Superior temporal gyrus (tissue), 1 donor: ENCODE measurements at regions not wholly inside any gene's neighbourhood (a gene's known extent, or its start where the extent isn't known, plus 50 kb on each side); places are given as distances from the start of the nearest gene placed in this dataset.

Source experiments
- DNase-seq: peaks from one replicate; pipeline ENCODE4 v3.0.0-alpha.2; 2016; ENCODE audit errors: extremely low spot score

GRCh38 chr6:148242180-148242579, 100.5 kb upstream of the SASH1 start:
- DNase-seq = no peak

DNA sequence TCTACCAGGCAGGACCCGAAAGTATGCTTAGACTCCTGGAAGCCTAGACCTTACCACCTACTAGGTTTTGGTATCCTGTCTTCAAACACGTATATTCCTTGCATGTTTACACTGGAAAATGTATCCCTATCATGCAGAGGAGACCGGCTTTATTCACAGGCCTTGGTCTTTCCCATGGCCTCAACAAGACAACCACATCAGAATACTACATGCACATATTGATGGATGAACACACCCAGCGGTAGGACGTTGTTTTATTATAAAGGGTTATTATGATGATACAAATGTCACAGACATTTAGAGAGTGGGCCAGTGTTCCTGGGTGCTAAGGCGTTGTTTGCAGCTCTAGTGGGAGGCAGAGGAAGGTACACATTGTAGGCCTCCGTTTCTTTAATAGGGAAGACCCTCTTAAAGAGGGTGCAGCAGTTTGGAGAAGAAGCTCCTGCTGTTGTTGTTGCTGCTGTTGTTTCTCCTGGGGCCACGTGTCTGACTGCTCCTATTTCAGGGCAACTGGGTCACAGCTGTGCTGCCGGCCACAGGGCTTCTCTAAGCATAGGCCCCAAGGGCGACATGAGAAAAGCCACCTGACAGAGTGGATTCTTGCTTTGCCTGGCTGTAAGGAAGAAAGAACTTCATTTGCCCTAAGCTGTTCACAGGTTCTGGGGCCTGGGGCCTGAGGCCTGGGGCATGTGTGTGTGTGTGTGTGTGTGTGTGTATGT, 98.3 kb upstream of the SASH1 start:
- no peak for DNase-seq

- no peak for DNase-seq
These were observed 95.1 kb upstream of the SASH1 start for GRCh38 chr6:148247386-148248063.

- DNase-seq = no peak
These were observed 93.5 kb upstream of the SASH1 start for GRCh38 chr6:148249160-148249559.

- DNase-seq = no peak
These were observed 92.8 kb upstream of the SASH1 start for GRCh38 chr6:148249679-148250375.

DNA sequence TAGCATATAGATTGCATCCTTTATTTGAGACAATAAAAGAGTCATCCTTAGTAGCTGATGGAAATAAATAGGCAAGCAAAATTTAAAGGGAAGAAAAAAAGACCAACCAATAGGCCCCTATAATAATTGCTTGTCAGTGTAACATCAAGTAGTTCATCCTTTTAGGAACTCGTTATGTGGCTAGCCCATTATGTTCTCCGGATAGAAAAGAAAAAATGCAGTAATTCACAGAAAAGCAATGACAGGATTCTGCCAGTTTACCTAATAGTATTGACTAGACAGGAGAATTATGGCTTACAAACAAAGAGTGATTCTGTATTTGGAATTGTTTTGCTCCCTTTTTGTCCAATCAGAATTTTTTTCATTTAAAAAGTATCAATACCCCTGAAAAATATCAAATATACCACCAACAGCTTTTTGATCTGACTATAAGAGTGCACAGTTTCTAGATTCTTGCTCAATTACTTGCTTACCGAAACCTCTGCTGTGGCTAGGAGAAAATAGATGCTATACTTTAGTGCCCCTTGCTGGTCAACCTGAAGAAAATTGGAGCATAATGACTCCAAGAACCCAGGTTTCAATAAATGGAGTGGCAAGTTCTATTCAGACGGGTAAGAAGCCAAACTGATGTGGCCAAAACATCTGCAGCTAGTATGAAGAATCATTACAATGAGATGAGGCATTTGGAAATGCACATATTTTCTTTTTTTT, 91.5 kb upstream of the SASH1 start:
- peak; percentile 75 for DNase-seq

DNA sequence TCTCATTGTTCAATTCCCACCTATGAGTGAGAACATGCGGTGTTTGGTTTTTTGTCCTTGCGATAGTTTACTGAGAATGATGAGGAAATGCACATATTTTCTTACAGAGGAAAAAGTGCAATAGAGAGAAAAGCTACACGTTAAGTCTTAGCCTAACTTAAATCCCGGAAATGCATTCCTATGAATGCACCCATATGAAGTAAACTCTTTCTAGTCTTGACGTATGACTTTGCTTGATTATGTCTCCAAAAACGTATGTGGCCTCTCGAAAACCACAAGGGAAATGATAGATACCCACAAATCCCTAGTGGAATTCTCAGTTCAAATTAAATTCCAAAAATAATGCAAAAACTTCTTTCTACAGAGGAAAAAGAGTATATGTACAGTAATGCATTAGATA, 90.7 kb upstream of the SASH1 start:
- DNase-seq = no peak

GRCh38 chr6:148257810-148258209, 84.8 kb upstream of the SASH1 start:
- DNase-seq = no peak

DNA sequence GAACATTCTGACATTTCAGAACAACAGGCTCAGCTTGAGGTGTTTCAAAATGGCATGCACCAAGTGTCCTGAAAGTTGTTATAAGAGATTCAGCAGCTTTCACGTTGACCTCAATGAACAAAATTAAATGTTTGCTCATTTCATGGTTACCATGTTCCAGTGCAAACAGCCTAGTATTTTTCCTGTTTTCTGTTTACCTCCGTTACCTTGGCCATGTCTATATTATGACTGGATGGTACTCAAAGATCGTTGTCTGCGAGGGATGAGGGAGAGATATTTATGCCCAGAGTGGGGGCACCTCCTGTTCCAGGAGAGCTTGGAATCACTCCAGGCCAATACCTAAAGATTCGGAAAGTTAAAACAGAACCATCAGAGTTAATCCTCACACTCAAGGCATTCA, 83.8 kb upstream of the SASH1 start:
- DNase-seq = no peak

DNA sequence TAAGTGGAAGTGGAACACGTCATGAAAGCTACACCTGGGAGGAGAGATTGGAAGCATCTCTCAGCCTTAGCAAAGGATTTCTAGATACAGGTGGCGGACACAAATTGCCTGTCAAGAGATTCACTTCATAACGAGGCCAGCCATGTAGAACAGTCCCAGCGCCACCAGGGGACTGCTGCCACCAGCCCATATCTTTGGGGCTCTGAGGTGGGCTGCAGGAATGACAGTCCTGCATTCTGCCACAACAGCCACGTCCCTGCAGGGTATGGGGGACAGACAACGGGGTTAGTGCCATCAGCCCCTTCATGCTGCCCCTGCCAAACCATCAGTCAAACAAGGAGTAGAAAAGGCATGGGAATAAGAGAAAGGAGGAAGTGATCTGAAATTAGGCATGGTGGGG, 81.2 kb upstream of the SASH1 start:
- DNase-seq = no peak

DNA sequence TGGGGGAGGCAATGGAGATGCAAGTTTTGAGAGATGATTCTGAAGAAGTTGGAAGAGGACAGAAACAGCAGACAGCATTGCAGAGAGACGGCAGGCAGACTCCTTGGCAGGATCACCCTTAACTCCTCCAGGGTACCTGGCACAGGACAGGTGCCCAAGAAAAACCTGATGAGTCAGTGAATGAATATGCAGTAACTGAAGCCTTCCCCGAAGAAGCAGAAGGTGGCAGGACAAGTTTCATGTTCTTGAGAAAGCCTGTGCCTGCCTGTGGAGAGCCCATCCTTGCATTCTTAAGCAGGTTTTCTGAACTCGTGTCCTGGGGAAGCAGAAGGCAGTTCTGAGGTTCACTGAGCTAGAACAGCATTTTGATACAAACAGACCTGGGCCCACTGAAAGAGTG, 79.6 kb upstream of the SASH1 start:
- no peak for DNase-seq

DNA sequence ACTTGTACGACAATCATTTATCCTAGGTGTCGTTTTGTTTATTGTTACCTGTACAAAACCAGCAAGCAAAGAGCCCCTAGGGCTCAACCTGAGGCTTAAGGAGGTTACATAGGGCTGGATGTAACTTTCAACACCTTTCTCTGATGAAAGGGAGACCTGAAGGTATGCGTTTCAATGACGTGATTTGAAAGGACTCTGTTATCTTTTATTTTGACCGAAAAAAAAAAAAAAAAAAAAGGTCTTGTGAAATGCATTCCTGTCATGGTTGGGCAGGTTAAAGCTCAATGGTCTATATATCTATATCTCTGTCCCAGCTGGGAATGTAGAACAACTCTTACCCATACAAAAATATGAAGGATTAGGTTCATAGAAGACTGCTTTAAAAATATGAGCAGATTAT, 78.7 kb upstream of the SASH1 start:
- DNase-seq = no peak

- DNase-seq = no peak
These were observed 77.6 kb upstream of the SASH1 start for GRCh38 chr6:148265054-148265453.

GRCh38 chr6:148269386-148269785, 73.3 kb upstream of the SASH1 start:
- DNase-seq = no peak

DNA sequence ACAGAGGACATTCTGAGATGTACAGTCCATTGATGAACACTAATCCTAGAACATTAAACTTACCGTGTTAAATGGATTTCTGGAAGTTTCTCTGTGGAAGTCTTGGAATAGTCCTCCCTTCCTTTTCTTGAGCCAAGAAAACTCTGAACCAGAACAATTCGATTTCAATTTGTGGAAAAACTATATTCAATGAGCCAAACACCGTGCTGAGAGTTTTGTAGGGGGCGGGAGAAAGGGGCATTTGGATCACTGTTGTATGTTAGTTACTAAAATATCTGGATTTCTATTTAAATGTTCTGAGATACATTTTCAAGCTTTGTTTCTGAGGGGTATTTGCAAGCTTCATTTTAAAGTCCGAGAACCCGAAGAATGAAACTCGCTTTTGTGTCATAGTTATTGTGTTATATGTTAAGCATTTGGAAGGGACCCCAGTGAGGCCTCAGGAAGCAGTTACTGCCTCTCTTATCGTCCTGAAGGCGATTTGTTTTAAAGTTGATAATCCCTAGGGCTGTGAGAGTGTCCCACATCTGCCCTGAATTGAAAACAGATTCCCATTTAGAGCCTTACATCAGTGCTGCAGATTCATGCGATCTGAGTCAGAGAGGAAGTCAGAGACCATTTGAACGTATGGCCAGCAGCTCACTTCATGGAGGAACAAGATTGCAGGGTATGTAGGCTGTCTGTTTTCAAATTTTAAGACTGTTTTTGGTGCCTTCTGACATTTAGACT, 70.8 kb upstream of the SASH1 start:
- no peak for DNase-seq

DNA sequence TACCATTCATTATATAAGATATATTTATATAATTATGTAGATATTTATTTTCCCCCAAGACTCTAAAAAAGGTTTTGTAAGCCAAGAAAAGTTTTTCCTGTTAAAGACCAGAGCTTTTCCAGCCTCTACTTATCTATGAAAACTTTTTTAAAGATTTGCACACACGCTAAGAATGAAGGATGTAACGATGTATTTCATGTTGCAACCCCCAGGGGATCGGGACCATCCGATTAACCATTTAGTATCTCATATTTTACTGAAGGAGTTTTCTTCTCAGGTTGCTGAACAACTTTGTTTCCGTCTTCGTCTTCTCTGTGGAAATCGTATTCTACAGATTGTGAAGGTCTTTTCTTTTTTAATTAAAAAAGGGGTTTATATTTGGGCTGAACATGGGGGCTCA, 70.0 kb upstream of the SASH1 start:
- no peak for DNase-seq

DNA sequence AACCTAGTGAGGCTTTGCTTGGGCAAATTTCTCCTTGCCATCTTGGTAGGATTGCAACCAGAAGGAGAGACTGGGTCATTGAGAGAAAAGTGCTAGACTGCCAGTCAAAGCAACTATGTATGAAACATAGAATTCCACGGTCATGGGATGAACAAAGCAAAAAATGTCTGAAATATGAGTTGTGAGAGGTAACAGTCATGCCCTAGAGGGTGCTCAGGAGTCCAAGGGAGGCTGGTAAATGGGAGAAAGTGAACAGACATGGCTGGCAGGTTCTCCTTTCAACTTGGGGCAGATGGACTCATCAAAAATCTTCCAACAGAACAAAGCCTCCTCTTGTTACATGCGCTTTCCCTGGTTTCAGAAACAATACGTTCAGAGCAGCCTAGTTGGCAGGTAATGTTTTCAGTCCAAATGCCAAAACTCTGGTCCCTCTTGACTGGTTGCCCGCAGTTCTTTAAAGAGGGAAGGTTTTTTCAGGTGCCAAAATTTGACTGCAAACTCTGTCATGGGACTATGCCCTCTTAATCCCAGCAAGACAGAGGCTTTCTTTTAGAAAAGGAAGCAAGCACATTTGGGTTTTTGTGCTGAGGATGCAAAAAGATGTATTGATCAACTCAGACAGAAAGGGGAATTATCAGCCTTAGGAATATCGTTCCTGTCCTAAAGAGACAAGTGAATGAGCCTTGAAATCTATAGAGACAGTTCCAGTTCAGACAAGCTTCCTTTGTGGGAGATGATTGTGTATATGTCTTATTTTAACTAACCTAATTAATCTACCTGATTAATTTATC, 68.5 kb upstream of the SASH1 start:
- no peak for DNase-seq

DNA sequence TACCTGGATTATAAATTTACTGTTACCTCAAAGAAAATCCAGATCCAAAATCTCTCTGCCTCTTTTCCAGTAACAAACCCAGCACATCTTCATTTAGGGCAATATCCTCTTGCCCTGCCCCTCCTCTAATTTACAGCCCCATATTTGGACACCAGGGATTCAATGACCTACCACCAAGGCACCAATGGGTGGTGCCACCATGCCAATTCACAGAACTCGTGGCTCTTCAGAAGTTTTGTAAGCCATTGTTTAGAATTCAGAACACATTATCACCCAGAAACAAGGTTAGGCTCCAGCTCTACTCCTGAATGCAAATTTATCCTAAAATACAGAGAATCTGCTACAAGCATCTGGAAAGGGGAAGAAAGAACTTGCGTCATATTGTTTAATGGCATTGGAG, 67.8 kb upstream of the SASH1 start:
- peak; percentile 62 for DNase-seq

- no peak for DNase-seq
These were observed 57.4 kb upstream of the SASH1 start for GRCh38 chr6:148285205-148285604.

- no peak for DNase-seq
These were observed 56.1 kb upstream of the SASH1 start for GRCh38 chr6:148286563-148286962.
